ENCODE measurements at regions not wholly inside any gene's neighbourhood (a gene's known extent, or its start where the extent isn't known, plus 50 kb on each side); places are given as distances from the start of the nearest gene placed in this dataset.

- TF ChIP-seq, protein P1, sequence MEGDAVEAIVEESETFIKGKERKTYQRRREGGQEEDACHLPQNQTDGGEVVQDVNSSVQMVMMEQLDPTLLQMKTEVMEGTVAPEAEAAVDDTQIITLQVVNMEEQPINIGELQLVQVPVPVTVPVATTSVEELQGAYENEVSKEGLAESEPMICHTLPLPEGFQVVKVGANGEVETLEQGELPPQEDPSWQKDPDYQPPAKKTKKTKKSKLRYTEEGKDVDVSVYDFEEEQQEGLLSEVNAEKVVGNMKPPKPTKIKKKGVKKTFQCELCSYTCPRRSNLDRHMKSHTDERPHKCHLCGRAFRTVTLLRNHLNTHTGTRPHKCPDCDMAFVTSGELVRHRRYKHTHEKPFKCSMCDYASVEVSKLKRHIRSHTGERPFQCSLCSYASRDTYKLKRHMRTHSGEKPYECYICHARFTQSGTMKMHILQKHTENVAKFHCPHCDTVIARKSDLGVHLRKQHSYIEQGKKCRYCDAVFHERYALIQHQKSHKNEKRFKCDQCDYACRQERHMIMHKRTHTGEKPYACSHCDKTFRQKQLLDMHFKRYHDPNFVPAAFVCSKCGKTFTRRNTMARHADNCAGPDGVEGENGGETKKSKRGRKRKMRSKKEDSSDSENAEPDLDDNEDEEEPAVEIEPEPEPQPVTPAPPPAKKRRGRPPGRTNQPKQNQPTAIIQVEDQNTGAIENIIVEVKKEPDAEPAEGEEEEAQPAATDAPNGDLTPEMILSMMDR (conservative IDR thresholded peaks at IDR 0.05; ENCODE audit: low read depth, low read length), result 0 out of 2 replicates have a peak, but pooled peaks have one; percentile 21
- no peak for TF ChIP-seq EZH2 (IDR thresholded peaks at IDR 0.05; ENCODE audit: borderline replicate concordance, low read depth, low read length, poor library complexity, severe bottlenecking)
Measured at GRCh38 chr6:98037571-98037970, 754.6 kb upstream of the MMS22L start.
